GM13976 (cell line): ENCODE measurements at regions not wholly inside any gene's neighbourhood (a gene's known extent, or its start where the extent isn't known, plus 50 kb on each side); places are given as distances from the start of the nearest gene placed in this dataset.

Experiments used
- DNase-seq: peaks from one replicate; pipeline ENCODE4 v3.0.0; 2012; ENCODE audit warnings: low spot score
- CTCF ChIP-seq: IDR thresholded peaks from 2 replicates; pipeline ENCODE4 v1.5.1; 2012; ENCODE audit warnings: borderline replicate concordance, mild to moderate bottlenecking; ENCODE audit not compliant: insufficient read depth; ENCODE audit errors: extremely low read depth, missing control alignments, control extremely low read depth
- in situ Hi-C: fragments of 300-500 bp; cut with MboI; formaldehyde crosslinking; loops from one replicate; pipeline ENCODE4 v1.12.0; 2022; ENCODE audit warnings: low sequenced_read_pairs, mixed read lengths, inconsistent platforms; ENCODE audit not compliant: unreplicated experiment

- in situ Hi-C loops: no loop called here
- TF ChIP-seq CTCF: no peak
- DNase-seq: no peak
Observed at GRCh38 chr9:82560036-82560435, 502.9 kb downstream of the RASEF start.

DNA sequence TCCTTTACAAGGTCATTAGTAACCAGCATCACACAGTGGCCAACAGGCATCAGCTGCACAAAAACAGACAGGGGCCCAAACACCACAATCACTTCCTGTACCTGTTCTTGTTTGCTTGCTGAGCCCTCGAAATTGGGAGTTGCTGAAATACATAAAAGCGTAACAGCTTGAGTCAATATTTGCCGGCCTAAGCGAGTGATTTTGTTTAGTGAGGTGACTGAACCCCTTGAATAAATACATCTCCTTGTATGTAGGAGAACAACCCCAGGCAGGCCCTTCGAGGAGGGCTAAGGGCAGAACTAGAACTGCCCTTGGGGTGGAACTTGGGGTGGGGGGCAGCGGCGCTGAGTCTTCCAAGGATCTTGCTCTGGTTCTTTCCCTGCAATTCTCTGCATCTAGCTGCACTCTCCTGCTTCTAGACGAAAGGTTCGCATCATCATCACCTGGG, 502.5 kb downstream of the RASEF start:
- no peak for DNase-seq
- in situ Hi-C loops: no loop called here
- no peak for TF ChIP-seq CTCF

- no peak for DNase-seq
- in situ Hi-C loops: no loop called here
Observed at GRCh38 chr9:82563094-82563493, 499.8 kb downstream of the RASEF start.

GRCh38 chr9:82563841-82564240, 499.1 kb downstream of the RASEF start:
- TF ChIP-seq CTCF: no peak
- no peak for DNase-seq
- in situ Hi-C loops: no loop called here

More at GRCh38 chr9:82563094-82563493, 499.8 kb downstream of the RASEF start:
- no peak for TF ChIP-seq CTCF

DNA sequence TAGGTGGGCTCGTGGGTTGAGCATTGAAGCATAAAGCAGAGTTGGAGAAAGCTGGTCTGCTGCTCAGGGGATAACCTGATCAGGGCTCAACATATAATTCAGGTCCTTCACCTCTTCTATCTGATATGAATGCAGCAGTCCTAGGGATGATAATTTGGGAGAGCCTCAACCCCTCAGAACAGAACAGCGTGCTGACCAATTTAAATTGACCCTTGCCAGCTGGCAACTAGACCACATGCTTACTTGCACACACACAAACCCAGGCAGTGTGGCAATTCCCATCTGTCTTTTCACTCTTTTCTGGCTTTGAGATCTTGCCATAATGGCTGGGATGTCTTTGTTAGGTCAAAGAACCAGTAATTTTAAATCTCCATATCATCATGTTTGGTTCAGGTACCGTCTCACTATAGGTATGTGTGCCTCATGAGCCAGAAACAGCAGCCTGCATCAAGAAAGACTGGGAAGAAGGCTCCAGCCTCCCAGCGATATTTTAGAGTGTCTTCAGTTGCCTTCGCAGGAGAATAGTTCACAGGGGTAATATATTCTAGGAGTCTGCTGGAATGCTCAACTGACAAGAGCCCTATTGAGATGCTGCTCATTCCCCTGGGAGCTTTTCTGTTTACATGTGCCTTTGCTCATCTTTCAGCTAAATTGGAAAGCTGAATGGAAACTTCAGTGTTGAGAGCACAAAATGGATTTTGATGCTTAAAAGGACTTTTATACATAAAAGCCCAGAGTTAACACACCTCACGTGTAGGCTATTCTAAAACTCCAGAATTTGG, 497.6 kb downstream of the RASEF start:
- TF ChIP-seq CTCF: no peak
- in situ Hi-C loops: no loop called here
- no peak for DNase-seq

DNA sequence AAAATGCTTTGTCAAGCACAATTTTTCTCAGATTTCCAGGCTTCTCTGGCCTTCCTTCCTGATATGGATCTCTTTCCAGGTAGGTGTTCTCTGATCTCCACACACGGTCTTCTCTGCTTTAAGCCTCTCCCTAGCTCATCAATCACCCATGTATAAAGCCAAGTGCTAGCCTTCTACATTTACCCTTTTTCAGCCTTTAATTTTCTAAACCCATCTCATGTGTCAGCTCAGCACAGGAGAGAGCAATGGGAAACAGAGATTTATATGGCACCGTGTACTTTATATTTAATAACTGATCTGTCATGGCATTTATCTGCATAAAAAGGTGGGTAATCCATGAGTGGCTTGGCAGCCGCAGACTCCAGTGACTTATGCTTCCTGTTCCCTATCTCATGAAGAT, 495.0 kb downstream of the RASEF start:
- DNase-seq: no peak
- in situ Hi-C loops: no loop called here
- no peak for TF ChIP-seq CTCF
